HepG2 (cell line): ENCODE measurements at regions not wholly inside any gene's neighbourhood (a gene's known extent, or its start where the extent isn't known, plus 50 kb on each side); places are given as distances from the start of the nearest gene placed in this dataset.

Experiments used
- GTF3A ChIP-seq: sonication (generic); formaldehyde crosslinking; conservative IDR thresholded peaks from 2 replicates; pipeline ENCODE4 v1.4.0; 2020; ENCODE audit warnings: mild to moderate bottlenecking, missing genetic modification reagents
- MAF1 ChIP-seq: sonication (generic); formaldehyde crosslinking; IDR thresholded peaks from 2 replicates; pipeline ENCODE4 v1.5.0; 2020; ENCODE audit warnings: missing genetic modification reagents, borderline replicate concordance
- MLXIP ChIP-seq: sonication (generic); formaldehyde crosslinking; IDR thresholded peaks from 2 replicates; pipeline ENCODE4 v1.9.0; 2021; ENCODE audit warnings: missing genetic modification reagents, borderline replicate concordance
- MXD1 ChIP-seq: sonication (generic); formaldehyde crosslinking; IDR thresholded peaks from 2 replicates; pipeline ENCODE4 v1.4.0; 2020; ENCODE audit warnings: mild to moderate bottlenecking, missing genetic modification reagents
- NFE2L1 ChIP-seq: sonication (generic); formaldehyde crosslinking; IDR thresholded peaks from 2 replicates; pipeline ENCODE4 v1.4.0; 2020; ENCODE audit warnings: missing genetic modification reagents, mild to moderate bottlenecking, borderline replicate concordance
- NFKB2 ChIP-seq: sonication (generic); formaldehyde crosslinking; IDR thresholded peaks from 2 replicates; pipeline ENCODE4 v1.4.0; 2020; ENCODE audit warnings: missing genetic modification reagents, borderline replicate concordance
- NR2C2 ChIP-seq: sonication (generic); formaldehyde crosslinking; IDR thresholded peaks from 2 replicates; pipeline ENCODE4 v1.4.0; 2020; ENCODE audit warnings: missing genetic modification reagents, mild to moderate bottlenecking, moderate library complexity, borderline replicate concordance
- RARG ChIP-seq: sonication (generic); formaldehyde crosslinking; IDR thresholded peaks from 2 replicates; pipeline ENCODE4 v1.4.0; 2020; ENCODE audit warnings: low read depth, mild to moderate bottlenecking, missing genetic modification reagents
- ZKSCAN5 ChIP-seq: sonication (generic); formaldehyde crosslinking; IDR thresholded peaks from 2 replicates; pipeline ENCODE4 v1.5.1; 2020; ENCODE audit warnings: mild to moderate bottlenecking, missing genetic modification reagents
- ZNF280D ChIP-seq: sonication (generic); formaldehyde crosslinking; IDR thresholded peaks from 2 replicates; pipeline ENCODE4 v1.5.1; 2020; ENCODE audit warnings: mild to moderate bottlenecking, missing genetic modification reagents
- ZNF3 ChIP-seq: IDR thresholded peaks from 2 replicates; pipeline ENCODE4 v1.7.0; 2017; ENCODE audit warnings: inconsistent platforms
- ZNF563 ChIP-seq: sonication (generic); formaldehyde crosslinking; IDR thresholded peaks from 2 replicates; pipeline ENCODE4 v1.8.0; 2022; ENCODE audit warnings: mild to moderate bottlenecking, moderate library complexity, missing genetic modification reagents
- ZNF597 ChIP-seq: sonication (generic); formaldehyde crosslinking; IDR thresholded peaks from 2 replicates; pipeline ENCODE4 v1.5.0; 2020; ENCODE audit warnings: missing genetic modification reagents
- ZNF609 ChIP-seq: sonication (generic); formaldehyde crosslinking; IDR thresholded peaks from 2 replicates; pipeline ENCODE4 v1.4.0; 2020; ENCODE audit warnings: mild to moderate bottlenecking, missing genetic modification reagents, borderline replicate concordance
- ZNF773 ChIP-seq: sonication (generic); formaldehyde crosslinking; IDR thresholded peaks from 2 replicates; pipeline ENCODE4 v1.4.0; 2020; ENCODE audit warnings: missing genetic modification reagents, borderline replicate concordance
- ZZZ3 ChIP-seq: sonication (generic); formaldehyde crosslinking; IDR thresholded peaks from 2 replicates; pipeline ENCODE4 v1.4.0; 2020; ENCODE audit warnings: missing genetic modification reagents, mild to moderate bottlenecking, borderline replicate concordance

- TF ChIP-seq ZNF609 (CRISPR knock-in tag) (peak; percentile 77; the same call in 1 of the 2 replicates), ZNF773 (CRISPR knock-in tag) (no peak), ZNF3 (CRISPR knock-in tag) (peak; percentile 68; the same call in 1 of the 2 replicates), ZNF597 (CRISPR knock-in tag) (no peak), RARG (no peak), ZNF280D (CRISPR knock-in tag) (0 out of 2 replicates have a peak, but pooled peaks have one; percentile 68), MAF1 (CRISPR knock-in tag) (no peak), NFKB2 (no peak; the same call in 1 of the 2 replicates), NR2C2 (CRISPR knock-in tag) (no peak), MLXIP (CRISPR knock-in tag) (no peak), ZNF563 (peak; percentile 55; the same call in 1 of the 2 replicates), GTF3A (CRISPR knock-in tag) (no peak), MXD1 (CRISPR knock-in tag) (no peak), NFE2L1 (peak; percentile 25; the same call in 1 of the 2 replicates), ZKSCAN5 (CRISPR knock-in tag) (peak; percentile 50; the same call in 1 of the 2 replicates), ZZZ3 (CRISPR knock-in tag) (no peak)
These were observed 156.8 kb upstream of the PTPN1 start (continued) for GRCh38 chr20:50353289-50353961.
